HG03432 (cell line): ENCODE measurements at regions not wholly inside any gene's neighbourhood (a gene's known extent, or its start where the extent isn't known, plus 50 kb on each side); places are given as distances from the start of the nearest gene placed in this dataset.

Experiments used
- ATAC-seq: cut with Tn5 transposase; IDR thresholded peaks from one replicate; pipeline ENCODE4 v1.9.1; 2021; ENCODE audit warnings: mild to moderate bottlenecking, moderate library complexity; ENCODE audit not compliant: unreplicated experiment

GRCh38 chr4:54359919-54360650 lies 131.0 kb downstream of the PDGFRA start:
- ATAC-seq, result no peak

DNA sequence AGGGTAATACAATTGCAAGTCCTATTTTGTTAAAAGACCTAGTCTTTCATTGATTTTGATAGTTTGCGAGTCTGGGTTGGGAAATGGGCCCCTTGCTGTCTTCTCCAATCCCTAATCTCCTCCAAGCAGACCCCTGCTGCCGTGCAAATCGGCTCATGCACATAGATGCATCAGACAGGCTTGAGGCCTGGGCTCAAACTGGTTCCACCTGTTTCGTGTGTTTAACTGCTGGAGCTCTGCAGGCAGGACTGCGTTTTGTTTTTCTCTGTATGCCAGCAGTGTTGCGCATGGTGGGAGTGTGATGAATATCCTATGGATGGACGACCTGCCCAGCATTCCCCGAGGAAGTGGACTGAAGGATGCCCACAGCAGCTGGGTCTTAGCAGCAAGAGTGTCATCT lies 133.9 kb downstream of the PDGFRA start:
- ATAC-seq, result no peak

DNA sequence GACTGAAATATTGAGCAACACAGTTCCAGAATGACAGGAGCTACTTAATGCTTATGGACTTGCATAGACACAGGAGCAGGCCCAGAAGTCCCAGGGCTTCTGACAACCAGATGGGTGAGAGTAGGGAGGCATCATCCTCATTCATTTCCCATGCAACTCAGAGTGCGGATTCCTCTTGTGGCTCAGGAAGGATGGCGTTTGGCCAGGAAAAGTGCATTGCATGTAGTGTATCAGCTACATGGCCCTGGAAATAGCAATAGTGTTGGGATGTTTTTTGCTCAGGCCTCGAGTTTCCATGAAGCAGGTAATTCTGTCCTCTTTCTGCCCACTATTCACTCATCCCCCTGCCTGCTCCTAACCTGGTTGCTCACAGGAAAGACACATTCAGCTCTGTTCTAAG lies 136.6 kb downstream of the PDGFRA start:
- ATAC-seq, result no peak

GRCh38 chr4:54367059-54367458 lies 138.0 kb downstream of the PDGFRA start:
- no peak for ATAC-seq

GRCh38 chr4:54368281-54369265 lies 139.5 kb downstream of the PDGFRA start:
- ATAC-seq, result no peak

DNA sequence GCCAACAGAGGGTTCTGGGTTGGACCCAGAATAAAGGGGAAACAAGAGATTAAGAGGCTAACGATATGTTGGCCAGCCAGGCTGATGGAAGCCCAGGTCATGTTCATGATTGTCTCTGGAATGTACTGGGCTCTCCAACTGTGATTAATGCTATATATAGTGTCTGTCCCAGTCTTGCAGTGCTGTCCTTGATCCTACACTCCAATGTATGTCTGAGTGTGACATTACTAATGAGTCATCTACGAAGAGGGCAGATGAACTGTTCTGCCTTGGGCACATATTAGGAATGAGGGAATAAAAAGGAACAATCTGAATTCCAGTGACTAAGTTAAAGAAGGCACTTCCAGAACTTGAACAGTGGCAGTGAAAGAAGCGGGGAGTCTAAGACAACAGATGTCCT lies 142.1 kb downstream of the PDGFRA start:
- no peak for ATAC-seq

- ATAC-seq, result no peak
Measured at GRCh38 chr4:54372951-54373350, 143.9 kb downstream of the PDGFRA start.

- no peak for ATAC-seq
Measured at GRCh38 chr4:54373718-54374210, 144.7 kb downstream of the PDGFRA start.

GRCh38 chr4:54378461-54378860 lies 149.4 kb downstream of the PDGFRA start:
- ATAC-seq, result no peak

DNA sequence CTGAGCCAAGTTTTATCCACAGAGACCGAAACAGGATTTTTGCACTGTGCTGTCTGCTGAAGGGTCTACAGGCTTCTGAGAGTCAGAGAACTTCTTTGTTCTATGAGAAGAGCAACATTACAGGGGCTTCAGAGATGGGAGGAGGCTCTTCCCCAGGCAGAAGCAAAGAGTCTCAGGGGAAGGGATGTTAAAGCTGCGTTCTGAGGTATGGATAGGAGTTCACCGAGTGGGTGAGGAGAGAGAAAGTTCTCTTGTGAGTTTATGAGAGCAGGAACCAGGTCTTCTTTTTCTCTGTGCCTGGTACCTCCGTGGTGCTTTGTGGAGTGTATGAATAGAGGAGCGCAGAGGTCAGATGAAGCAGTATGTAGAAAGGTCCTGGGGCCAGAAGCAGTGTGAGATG lies 155.1 kb downstream of the PDGFRA start:
- no peak for ATAC-seq

GRCh38 chr4:54384563-54384962 lies 155.5 kb downstream of the PDGFRA start:
- ATAC-seq, result no peak

DNA sequence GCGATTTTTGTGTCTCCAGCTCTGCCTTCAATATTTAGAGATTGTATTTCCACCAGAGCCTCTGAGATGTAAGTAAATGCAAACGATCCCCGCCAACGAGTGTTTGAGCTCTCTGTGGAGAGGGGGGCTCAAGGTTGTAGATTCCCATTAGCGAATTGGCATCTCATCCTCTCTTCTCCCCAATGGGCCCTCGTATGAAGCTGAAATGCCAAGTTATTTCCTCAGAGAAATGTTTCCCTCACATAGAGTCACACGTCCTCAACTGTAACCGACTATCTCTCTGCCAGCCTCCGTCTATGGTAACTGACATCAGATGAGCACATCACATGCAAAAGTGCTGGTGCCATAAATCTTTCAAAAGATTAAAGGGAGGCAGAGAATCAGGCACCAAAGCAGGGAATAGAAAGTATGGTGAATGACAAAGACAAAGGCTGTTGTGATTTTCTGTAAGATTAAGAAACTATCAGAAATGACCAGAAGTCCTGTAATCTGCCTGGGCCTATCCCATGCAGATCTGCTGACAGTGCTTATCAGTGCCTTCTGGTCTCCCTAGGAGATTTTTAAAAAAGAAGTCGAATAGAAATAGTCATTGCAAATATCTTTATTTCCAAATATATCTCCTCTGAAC lies 157.1 kb downstream of the PDGFRA start:
- ATAC-seq, result no peak

DNA sequence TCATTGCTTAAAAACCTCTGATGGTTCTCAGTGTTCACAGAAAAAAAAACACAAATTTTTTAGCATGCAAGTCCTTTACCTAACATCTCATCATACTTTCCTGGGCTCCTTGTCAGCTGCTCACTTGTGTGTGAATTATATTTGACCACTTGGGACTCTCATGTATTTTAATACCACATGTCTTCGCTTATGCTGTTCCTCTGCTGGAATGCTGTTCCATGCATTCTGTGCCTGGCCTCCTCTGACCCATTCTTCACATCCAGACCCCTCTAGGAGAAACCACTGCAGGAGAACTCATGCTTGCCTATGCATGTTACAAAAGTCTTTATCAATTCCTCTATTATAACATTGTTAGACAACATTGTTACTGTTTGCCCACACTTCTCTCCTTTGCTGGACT lies 157.6 kb downstream of the PDGFRA start:
- no peak for ATAC-seq

GRCh38 chr4:54390670-54391069 lies 161.6 kb downstream of the PDGFRA start:
- no peak for ATAC-seq

DNA sequence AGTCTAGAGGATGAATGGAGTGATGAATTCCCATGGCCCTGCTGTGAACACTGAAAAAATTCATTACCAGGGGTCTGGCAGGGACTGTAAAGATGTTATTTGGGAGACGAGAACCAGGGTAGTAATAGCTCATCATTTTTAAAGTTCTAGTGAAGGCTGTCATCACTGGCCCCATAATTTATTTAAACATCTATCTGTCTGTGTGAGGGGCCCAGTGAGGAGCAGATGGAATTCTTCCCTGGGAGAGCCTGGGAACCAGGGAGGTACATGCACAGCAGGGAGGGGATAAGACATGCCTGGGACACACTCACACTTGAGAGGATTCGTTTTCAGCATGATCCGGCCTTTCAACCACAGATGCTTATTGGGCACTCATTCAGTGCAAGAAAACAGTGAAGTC lies 162.0 kb downstream of the PDGFRA start:
- ATAC-seq, result no peak

GRCh38 chr4:54392479-54392878 lies 163.4 kb downstream of the PDGFRA start:
- ATAC-seq, result no peak

GRCh38 chr4:54393243-54393642 lies 164.2 kb downstream of the PDGFRA start:
- ATAC-seq, result no peak

- ATAC-seq, result no peak
Measured at GRCh38 chr4:54395013-54395527, 166.0 kb downstream of the PDGFRA start.

DNA sequence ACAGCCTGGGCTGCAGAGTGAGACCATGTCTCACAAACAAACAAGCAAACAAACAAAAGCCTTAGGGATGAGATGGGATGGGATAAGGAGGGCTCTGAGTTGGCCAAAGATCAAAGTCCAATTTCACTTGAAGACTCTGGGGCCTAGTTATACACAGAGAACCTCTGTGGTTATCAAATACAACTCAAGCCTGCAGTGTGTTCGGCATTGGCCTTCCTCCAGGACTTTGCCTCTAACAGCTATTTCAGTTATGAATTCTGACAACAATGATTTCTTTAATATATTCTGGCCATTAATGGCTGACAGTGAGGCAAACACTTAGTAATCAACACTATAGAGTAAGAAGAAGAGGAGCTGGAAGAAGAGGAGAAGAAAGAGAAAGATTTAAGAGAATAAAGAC lies 171.1 kb downstream of the PDGFRA start:
- ATAC-seq, result no peak

DNA sequence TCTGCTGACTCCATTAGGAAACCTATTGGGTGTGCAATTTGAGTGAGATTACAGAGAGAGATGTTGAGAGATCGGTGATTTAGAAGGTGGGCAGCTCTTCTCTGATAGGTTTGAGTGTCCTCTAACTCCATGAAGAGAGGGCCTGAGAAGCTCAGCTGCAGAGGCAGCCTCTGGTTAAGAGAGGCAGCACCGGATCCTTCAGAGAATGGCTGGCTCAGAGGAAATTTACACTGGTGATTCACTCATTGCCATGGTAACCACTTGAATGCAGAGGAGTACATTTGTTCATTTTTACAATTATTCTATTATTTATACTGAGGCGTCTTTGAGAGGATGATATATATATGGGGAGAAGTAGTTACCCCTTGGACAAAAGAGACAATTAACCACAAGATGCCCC lies 171.7 kb downstream of the PDGFRA start:
- ATAC-seq, result no peak

DNA sequence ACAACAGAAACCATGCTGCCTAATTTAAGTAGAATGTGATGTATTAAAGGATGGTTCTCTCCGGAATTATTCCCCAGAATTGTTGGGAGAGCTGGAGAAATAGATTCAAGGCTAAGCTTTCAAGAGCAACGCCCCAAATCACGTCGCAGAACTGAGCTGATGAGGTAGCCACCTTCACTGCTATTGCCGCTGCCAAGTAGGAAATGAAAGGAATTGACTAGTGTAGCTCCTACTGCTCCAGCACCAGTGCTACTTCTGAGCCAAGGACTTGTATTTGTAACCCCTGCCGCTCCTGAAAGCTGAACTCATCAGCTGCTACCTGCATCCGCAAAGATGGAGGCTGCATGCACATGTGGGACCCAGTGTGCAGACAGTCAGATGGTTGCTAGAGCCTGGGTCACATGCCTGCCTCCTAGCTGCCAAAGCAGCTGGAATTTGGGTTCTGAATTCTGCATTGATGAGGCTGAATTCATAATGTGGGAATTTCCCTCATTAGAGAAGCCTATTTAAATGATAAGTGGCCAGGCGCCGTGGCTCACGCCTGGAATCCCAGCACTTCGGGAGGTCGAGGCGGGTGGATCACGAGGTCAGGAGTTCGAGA lies 173.9 kb downstream of the PDGFRA start:
- no peak for ATAC-seq
